Aorta (tissue), 5 donors: ENCODE measurements at regions not wholly inside any gene's neighbourhood (a gene's known extent, or its start where the extent isn't known, plus 50 kb on each side); places are given as distances from the start of the nearest gene placed in this dataset.

Experiments
- ATAC-seq: fragments of 200-7000 bp; cut with Tn5 transposase; one replicate; pipeline ENCODE4 v1.9.1; 2022; ENCODE audit warnings: moderate library complexity; ENCODE audit not compliant: low FRiP score
- DNase-seq, 2 donors: peaks; one replicate each; pipeline ENCODE4 v3.0.0-alpha.2; 2020
- H3K27ac ChIP-seq, 2 donors: one replicate each; pipeline ENCODE4 v1.5.1; 2013; ENCODE audit warnings: low read length in 2 of 2, mild to moderate bottlenecking in 2 of 2, moderate library complexity in 2 of 2, control low read depth in 1 of 2, inconsistent platforms in 1 of 2, low read depth in 1 of 2
- H3K27me3 ChIP-seq, 2 donors: one replicate each; pipeline ENCODE4 v1.6.1; 2013; ENCODE audit warnings: control low read depth in 1 of 2, low read length in 1 of 2, mild to moderate bottlenecking in 1 of 2, moderate library complexity in 1 of 2; ENCODE audit not compliant: insufficient read depth in 2 of 2, control insufficient read depth in 1 of 2
- H3K36me3 ChIP-seq, 2 donors: one replicate each; pipeline ENCODE4 v1.6.1; 2013; ENCODE audit warnings: control low read depth in 1 of 2, low read length in 1 of 2, mild to moderate bottlenecking in 1 of 2; ENCODE audit not compliant: insufficient read depth in 2 of 2, control insufficient read depth in 1 of 2
- H3K4me1 ChIP-seq, 2 donors: one replicate each; pipeline ENCODE4 v1.6.1; 2013; ENCODE audit warnings: low read length in 2 of 2, control low read depth in 1 of 2, mild to moderate bottlenecking in 1 of 2, moderate library complexity in 1 of 2; ENCODE audit not compliant: insufficient read depth in 2 of 2, control insufficient read depth in 1 of 2
- H3K4me3 ChIP-seq, 2 donors: one replicate each; pipeline ENCODE4 v1.5.1; 2013; ENCODE audit warnings: low read length in 2 of 2, control low read depth in 1 of 2, mild to moderate bottlenecking in 1 of 2
- H3K9me3 ChIP-seq: one replicate; pipeline ENCODE4 v1.6.1; 2013; ENCODE audit warnings: mild to moderate bottlenecking, low read length; ENCODE audit not compliant: control insufficient read depth
- WGBS, 2 donors: extraction: QIAGEN DNeasy Blood & Tissue Kit; methylation state at CpG; one replicate each; pipeline ENCODE4 v1.1.7; 2013; 5-methylcytosine and 5-hydroxymethylcytosine counted together
- intact Hi-C, 2 donors: fragments of 100-400 bp; cut with DNase I; formaldehyde crosslinking; loops; one replicate each; pipeline versions ENCODE4 v1.14.2 to v1.15.0; 2022
- donor health status: healthy with polysubstance abuse.
- donor health status: Bipolar disorder and iron deficiency.
- donor health status: DM: no; HTN: no; CAD: no.
- donor health status: DM: no; HTN: no; CAD: no.
- donor health status: DM: yes; HTN: yes; CAD: no.

DNA sequence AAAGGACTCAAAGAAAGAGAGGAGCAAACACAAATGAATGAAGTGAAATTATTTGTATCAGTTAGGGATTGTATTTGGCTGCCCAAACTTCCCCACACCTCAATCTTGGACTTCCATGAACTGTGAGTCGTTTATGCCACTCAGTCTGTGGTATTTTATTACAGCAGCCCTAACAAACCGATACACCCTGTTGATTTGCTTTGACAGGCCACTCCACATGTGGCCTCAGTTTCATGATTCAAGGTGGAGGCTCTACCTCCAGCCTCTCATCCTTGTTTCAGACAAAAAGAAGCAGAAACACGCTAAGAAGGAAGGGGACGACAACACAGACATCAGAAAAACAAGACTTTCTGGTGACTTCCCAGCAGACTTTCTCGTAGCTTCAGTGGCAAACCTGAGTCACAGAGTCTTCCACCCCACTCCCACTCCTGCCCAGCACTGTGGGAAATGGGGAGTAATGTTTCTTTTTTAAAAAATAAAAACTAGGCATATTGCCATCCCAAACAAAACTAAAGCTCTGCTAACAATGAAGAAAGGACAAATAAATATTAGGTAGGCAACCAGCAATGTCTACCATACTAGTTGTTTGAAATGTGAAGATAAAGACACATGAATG, 52.2 kb upstream of the ABCA1 start:
- H3K4me3 ChIP-seq = no peak overlapping the region
- H3K4me1 ChIP-seq = no peaks in the 10 kb centered on the region
- intact Hi-C loops = loop anchor here in 1 of 2 donors (10.0 kb wide), 1 partner anchor 175 kb away; no protein-coding TSS in a partner anchor
- H3K27me3 ChIP-seq = no peaks in the 10 kb centered on the region
- no peak overlapping the region for H3K27ac ChIP-seq
- DNase-seq (no peak), ATAC-seq (no peak)
- 48 to 53% methylated on average over 5 of the region's 5 CpGs for WGBS, 2 donors
- H3K36me3 ChIP-seq = no peaks in the 10 kb centered on the region
- no peaks in the 10 kb centered on the region for H3K9me3 ChIP-seq

DNA sequence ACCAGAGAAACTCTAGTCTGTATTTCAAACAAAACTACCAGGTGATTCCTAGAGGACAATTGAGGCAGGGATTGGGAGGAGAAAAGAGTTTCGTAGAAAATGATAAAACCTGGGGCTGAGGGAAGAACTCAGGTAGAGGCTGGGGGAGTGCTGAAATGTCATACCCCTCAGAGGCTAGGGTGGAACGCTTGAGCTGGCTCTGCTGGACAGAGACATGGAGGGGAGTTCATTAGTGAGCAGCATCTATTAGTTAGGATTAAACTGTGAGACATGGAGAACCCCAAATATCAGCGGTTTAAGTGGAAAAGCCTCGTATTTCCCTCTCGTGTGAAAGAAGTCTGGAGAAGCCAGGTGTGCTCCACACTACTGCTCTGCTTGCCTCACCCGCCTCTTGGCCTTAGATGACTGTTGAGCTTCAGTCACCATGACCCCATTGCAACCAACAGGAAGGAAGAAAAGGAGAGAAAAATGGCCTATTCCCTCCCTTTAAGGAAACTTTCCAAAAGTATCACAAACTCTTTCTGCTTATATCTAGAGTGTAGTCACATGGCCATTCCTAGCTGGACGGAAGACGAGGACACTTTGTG, 53.7 kb upstream of the ABCA1 start:
- H3K27ac ChIP-seq = no peak overlapping the region
- no peaks in the 10 kb centered on the region for H3K27me3 ChIP-seq
- ATAC-seq = no peak
- no peak overlapping the region for H3K4me3 ChIP-seq
- intact Hi-C loops = loop anchor here in 1 of 2 donors (10.0 kb wide), 1 partner anchor 173 kb away; no protein-coding TSS in a partner anchor
- no peaks in the 10 kb centered on the region for H3K36me3 ChIP-seq
- no peaks in the 10 kb centered on the region for H3K9me3 ChIP-seq
- no peaks in the 10 kb centered on the region for H3K4me1 ChIP-seq
- no peak for DNase-seq
- 91 to 95% methylated on average over 8 of the region's 8 CpGs for whole genome bisulfite sequencing, 2 donors

DNA sequence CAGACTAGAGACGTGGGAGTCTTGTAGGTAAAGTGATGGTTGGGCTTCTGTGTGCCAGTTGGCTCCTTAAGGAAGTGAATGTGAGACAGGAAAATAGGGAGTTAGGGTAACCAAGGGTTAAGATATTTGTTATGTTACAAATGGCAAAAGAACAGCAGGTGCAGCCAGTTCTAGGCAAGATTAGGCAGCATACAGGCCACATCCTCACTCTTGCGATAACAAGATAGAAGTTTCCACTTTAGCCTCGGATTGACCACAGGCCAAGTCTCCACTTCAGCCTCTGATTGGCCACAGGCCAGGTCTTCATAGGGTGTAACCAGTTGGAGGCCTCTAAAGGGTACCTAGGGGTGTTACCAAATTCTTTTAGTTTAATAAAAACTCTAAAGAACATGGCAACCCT, 54.6 kb upstream of the ABCA1 start:
- H3K9me3 ChIP-seq = no peaks in the 10 kb centered on the region
- H3K36me3 ChIP-seq = no peaks in the 10 kb centered on the region
- no peak for ATAC-seq
- no peak overlapping the region for H3K4me3 ChIP-seq
- no peak for DNase-seq
- H3K27me3 ChIP-seq = no peaks in the 10 kb centered on the region
- 83 to 86% methylated on average over 3 of the region's 3 CpGs for WGBS, 2 donors
- no peaks in the 10 kb centered on the region for H3K4me1 ChIP-seq
- intact Hi-C loops = loop anchor here in 1 of 2 donors (10.0 kb wide), 1 partner anchor 172 kb away; no protein-coding TSS in a partner anchor
- no peak overlapping the region for H3K27ac ChIP-seq

DNA sequence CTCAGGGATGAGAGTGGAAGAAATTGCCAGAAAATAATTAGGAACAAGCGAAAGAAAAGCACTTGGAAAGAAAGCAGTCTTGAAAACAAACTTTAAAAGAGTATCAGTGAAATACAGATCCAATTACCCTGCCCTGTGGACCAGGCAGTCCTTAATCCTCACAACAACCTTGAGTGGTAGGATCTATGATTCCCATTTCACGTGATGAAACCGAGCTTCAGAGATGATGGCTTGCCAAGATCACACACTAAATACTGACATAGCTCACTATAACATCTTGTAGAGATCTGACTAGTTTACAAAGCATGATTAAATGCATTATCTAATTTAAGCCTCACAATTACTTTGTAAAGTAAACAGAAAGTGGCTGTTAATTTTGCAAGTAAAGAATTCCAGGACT, 55.5 kb upstream of the ABCA1 start:
- intact Hi-C loops = loop anchor here in 1 of 2 donors (10.0 kb wide), 1 partner anchor 171 kb away; no protein-coding TSS in a partner anchor
- no peak for ATAC-seq

DNA sequence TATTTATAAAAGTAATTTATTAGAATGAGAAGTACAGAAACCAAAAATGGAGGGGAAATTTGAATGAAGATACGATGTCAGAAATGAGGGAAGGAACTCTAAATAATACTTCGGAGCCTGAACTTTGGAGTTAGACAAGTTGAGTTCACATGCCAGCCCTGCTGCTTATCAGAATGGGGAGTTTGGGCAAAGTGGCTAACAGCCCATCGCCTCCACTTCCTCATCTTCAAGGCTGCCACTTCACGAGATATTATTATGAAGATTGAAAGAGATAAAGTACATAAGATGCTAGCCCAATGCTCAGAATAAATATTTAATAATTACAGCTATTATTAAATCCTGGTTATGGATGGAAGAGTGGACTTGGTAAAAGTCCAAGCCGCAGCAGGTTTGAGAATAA, 56.2 kb upstream of the ABCA1 start:
- H3K36me3 ChIP-seq = no peaks in the 10 kb centered on the region
- H3K9me3 ChIP-seq = no peaks in the 10 kb centered on the region
- no peaks in the 10 kb centered on the region for H3K4me1 ChIP-seq
- intact Hi-C loops = loop anchor here in 1 of 2 donors (10.0 kb wide), 1 partner anchor 171 kb away; no protein-coding TSS in a partner anchor
- 70 to 80% methylated on average over 5 of the region's 5 CpGs for WGBS, 2 donors
- no peak overlapping the region for H3K4me3 ChIP-seq
- no peaks in the 10 kb centered on the region for H3K27me3 ChIP-seq
- no peak overlapping the region for H3K27ac ChIP-seq
- no peak for ATAC-seq
- DNase-seq = no peak

More for the DNA sequence above, 55.5 kb upstream of the ABCA1 start:
- no peaks in the 10 kb centered on the region for H3K4me1 ChIP-seq
- no peak overlapping the region for H3K27ac ChIP-seq
- DNase-seq = no peak
- no peak overlapping the region for H3K4me3 ChIP-seq
- H3K9me3 ChIP-seq = no peaks in the 10 kb centered on the region
- H3K27me3 ChIP-seq = no peaks in the 10 kb centered on the region
- H3K36me3 ChIP-seq = no peaks in the 10 kb centered on the region
- 61 to 73% methylated on average over 3 of the region's 3 CpGs for WGBS, 2 donors

DNA sequence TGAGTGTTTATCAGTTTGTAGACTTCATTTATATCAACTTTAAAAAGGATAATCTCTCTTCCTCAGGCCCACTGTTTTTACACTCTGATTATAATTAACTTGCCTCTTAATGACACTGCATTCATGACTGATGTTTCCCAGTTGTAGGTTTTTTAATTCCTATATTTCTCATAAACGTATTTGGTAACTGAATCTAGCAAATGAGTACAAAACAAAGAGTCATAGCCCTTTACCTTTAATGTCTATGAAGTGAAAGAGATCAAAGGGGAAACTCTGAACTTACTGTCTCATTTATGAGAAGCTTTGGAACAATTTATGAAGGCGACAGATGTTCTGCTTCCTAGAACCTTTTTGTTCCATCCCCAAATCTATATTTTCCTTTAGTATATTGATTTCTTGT, 56.6 kb upstream of the ABCA1 start:
- no peaks in the 10 kb centered on the region for H3K9me3 ChIP-seq
- intact Hi-C loops = loop anchor here in 1 of 2 donors (10.0 kb wide), 1 partner anchor 170 kb away; no protein-coding TSS in a partner anchor
- no peak overlapping the region for H3K27ac ChIP-seq
- ATAC-seq (no peak), DNase-seq (no peak)
- no peaks in the 10 kb centered on the region for H3K4me1 ChIP-seq
- H3K36me3 ChIP-seq = no peaks in the 10 kb centered on the region
- 77 to 84% methylated on average over 2 of the region's 2 CpGs for WGBS, 2 donors
- H3K4me3 ChIP-seq = no peak overlapping the region
- H3K27me3 ChIP-seq = no peaks in the 10 kb centered on the region

DNA sequence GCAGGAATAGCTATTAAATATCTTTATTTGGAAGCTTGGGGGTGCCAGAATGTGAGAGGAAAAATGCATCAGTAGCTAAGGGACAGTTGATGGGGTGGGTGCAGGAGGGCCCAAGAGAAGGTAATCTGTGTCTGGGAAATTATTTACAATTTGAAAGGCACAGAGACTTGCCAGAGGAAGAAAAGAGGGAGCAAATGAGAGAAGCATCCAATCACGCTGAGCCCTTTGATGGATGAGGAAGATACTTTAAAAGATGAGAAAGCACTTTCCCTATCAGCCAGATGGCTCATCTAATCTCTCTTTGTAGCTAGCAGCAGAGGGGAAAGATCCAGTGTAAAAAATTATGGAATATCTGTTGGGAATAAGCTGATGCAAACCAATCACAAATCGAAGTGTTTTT, 57.0 kb upstream of the ABCA1 start:
- DNase-seq (no peak), ATAC-seq (no peak)
- Histone ChIP-seq H3K4me3 (no peak overlapping the region), H3K9me3 (no peaks in the 10 kb centered on the region), H3K36me3 (no peaks in the 10 kb centered on the region), H3K27ac (no peak overlapping the region), H3K27me3 (no peaks in the 10 kb centered on the region), H3K4me1 (no peaks in the 10 kb centered on the region)
- intact Hi-C loops = loop anchor here in 1 of 2 donors (10.0 kb wide), 1 partner anchor 170 kb away; no protein-coding TSS in a partner anchor
- WGBS, 2 donors = 75 to 78% methylated on average over 2 of the region's 2 CpGs

DNA sequence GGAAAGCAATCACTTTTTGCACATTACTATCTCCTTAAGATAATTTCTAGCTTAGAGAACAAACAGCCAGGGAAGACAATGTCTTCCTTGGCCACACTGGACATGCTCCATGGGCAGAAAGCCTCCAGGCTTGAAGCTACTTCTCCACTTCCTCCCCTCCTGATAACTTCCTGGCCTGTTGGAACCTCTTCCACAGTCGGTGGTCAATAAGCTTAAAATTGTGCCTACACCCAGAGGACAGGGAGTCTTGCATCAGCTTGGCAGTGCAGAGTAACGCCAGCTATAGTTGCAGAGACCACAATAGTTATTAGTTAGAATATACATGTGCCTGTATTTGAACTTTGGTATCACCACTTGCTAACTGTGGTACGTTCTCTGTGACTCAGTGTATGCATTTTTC, 58.1 kb upstream of the ABCA1 start:
- H3K36me3 ChIP-seq = no peaks in the 10 kb centered on the region
- ATAC-seq = no peak
- H3K4me3 ChIP-seq = no peak overlapping the region
- no peak overlapping the region for H3K27ac ChIP-seq
- intact Hi-C loops = loop anchor here in 1 of 2 donors (10.0 kb wide), 1 partner anchor 169 kb away; no protein-coding TSS in a partner anchor
- 82 to 89% methylated on average over 3 of the region's 3 CpGs for WGBS, 2 donors
- no peak for DNase-seq
- H3K4me1 ChIP-seq = no peaks in the 10 kb centered on the region
- H3K9me3 ChIP-seq = no peaks in the 10 kb centered on the region
- H3K27me3 ChIP-seq = no peaks in the 10 kb centered on the region

DNA sequence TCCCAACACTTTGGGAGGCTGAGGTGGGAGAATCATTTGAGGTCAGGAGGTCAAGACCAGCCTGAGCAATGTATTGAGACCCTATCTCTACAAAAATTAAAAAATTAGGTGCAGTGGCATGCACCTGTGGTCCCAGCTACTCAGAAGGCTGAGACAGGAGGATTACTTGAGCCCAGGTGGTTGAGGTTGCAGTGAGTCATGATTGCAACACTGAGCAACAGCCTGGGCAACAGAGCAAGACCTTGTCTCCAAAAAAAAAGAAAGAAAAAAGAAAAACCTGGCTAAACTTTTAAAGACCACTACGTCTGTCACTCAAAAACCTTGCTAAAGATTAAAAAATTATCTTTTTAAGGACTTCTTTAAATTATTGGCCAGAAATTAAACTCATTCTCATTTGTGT, 59.8 kb upstream of the ABCA1 start:
- WGBS, 2 donors = 87 to 89% methylated on average over 1 of the region's 1 CpG
- H3K9me3 ChIP-seq = no peaks in the 10 kb centered on the region
- no peak overlapping the region for H3K4me3 ChIP-seq
- peaks cover 0 to 9% of the 10 kb centered on the region in 2 donors for H3K4me1 ChIP-seq
- intact Hi-C loops = loop anchor here (2.0 to 10.0 kb wide), 2 partner anchors 17 to 167 kb away; no protein-coding TSS in a partner anchor
- H3K27ac ChIP-seq = no peak overlapping the region
- no peaks in the 10 kb centered on the region for H3K36me3 ChIP-seq
- DNase-seq = no peak
- no peaks in the 10 kb centered on the region for H3K27me3 ChIP-seq
- ATAC-seq = no peak
